Activated CD4-positive, alpha-beta T cell treated with anti-CD3 and anti-CD28 coated beads, Interleukin-2, amount 50 U/mL, for 1 hour (primary cell): ENCODE measurements at regions not wholly inside any gene's neighbourhood (a gene's known extent, or its start where the extent isn't known, plus 50 kb on each side); places are given as distances from the start of the nearest gene placed in this dataset.
"Not testable (repeated sequence)": the region's sequence is repeated elsewhere in the genome, so short reads cannot be mapped to it uniquely, and the experiment has no call there.

Experiments
- DNase-seq: peaks from one replicate; pipeline ENCODE4 v3.0.0-alpha.2; 2020

DNA sequence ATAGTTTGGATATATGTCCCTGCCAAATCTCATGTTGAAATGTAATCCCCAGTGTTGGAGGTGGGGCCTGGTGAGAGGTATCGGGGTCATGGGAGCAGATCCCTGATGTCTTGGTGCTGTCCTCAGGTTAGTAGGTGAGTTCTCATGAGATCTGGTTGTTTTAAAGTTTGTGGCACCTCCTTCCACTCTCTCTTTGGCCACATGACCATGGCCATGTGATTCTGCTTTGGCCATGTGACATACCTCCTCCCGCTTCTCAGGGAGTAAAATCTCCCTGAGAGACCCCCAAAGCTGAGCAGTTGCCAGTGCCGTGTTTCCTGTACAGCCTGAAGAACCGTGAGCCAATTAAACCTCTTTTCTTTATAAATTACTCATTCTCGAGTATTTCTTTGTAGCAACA is 178.0 kb downstream of the GOLGA6L6 start:
- not testable (repeated sequence) for DNase-seq

DNA sequence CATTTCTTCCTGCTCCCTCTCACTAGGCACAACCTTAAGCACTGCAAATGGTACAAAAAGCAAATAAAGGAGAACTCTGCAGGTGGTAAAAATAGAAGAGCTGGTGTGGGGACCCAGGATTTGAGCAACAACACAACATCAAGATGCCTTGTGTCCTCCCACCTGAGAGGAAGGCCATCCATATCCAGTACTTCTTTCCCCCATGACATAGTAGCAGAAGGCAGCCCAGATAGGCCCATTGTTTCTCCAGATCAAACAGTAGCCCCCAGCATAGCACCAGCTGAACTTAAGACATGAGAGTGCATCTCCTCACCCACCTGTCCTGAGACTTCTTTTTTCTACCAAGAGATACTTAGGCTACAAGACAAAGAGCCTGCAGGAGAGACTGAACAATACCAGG is 180.5 kb downstream of the GOLGA6L6 start:
- no peak for DNase-seq

DNA sequence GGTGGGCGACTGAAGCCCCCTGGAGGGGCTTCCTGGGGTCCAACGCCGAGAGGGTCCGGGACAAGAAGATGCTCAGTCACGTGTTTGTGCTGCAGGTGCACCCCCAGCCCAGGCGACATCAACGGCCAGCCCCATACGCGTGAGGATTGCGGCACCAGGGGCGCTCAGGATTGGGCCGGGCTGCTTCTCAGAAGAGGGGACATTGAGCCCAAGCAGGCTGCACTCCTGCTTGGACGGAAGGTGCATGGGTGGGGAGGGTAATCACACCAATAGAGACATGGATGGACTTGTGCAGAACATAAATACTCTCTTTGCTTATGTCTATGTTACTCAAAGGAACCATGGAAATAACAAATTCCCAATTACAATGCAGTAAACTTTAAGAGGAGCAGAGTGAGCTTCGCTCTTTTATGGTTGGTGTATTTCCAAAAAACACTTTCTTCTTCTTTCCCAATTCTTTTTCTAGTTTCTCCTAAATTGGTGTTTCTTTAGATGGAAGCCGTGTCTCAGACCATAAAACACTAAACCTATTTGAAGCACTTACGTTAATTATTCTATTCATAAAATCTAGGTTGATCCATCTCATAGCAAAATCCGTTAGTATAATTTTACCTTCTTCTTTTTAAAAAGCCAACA is 182.7 kb downstream of the GOLGA6L6 start:
- DNase-seq, result no peak

DNA sequence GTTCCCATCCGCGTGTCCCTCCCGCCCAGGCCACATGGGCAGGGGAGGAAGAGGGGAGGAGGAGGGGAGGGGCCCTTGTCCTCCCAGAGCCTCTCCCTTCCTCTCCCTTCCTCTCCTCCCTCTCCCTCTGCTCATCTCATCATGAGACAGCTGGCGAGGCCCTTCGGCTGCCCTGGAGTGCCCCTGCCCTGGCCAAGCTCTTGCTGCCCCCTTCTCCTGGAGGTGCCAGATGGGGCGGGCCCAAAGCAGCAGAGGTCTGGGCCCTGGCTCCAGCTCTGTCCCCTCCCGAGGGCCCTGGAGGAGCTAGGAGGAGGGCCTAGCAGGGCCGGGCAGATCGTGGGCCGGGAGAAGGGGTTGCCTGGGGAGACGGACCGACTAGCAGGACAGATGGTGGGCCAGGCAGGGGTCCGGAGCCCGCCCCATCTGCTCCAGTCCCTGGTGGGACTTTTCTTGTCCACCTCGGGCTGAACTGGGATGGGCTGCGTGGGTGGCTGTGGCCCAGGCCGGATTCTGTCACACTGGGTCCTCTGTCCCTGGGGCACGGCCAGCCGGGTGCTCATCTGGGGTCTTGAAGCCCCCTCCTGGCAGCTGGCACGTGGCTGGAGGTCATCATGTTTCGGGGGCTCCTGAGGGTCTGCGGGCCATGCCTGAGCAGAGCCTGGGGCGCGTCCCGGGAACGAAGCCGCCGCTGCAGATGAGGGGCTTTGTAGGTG is 183.4 kb downstream of the GOLGA6L6 start:
- DNase-seq, result no peak

DNA sequence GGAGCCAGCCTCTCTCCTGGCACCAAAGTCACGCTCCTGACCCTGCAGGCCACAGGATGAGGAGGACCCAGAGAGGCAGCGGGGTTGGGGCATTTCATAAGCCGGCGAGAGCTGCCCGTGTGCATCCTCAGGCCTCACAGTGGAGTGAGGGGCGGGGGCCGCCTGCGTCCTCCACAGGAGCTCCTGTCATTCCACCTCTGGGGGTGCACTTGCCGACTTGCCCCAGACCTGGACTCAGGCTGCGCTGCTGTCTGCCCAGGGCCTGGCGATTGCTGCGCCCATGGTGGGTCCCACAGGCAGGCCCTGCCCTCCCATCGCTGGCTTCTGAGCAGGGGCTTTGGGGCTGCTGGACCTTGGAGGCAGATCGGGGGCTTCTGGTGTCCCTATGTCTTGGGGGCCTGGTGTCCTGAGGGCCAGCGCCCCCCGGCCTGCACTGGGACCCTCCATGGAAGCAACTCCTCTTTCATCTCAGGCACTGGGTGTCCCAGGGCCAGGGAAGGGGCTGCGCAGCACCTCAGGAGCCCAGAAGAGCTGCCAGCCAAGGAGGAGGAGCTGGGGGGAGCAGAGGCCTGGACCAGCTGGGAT is 184.0 kb downstream of the GOLGA6L6 start:
- DNase-seq, result no peak

DNA sequence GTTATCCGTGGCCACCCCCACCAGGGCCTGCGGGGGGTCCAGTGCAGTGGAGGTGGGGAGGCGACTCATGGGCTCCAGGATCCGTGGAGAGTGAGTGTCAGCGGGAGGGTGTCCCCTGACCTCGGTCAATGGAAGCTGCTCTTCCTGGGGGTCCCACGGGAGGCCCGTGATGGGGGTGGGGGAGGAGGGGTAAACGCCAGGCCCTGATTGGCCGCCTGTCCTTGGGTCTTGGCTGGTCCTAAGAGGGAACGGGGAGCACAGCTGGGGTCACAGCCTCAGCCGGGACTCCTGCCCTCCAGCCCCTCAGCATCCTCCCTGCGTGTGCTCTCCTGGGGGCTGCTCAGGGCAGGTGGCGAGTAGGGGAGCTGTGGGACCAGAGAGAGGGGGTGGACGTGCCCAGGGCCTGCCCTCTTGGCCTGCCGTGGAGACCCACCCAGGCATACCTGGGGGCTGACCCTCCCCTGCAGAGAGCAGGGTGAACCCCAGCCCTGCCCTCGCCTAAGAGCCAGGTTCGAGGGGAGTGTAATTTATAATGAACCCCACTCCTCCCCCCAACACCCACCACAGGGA is 184.6 kb downstream of the GOLGA6L6 start:
- no peak for DNase-seq

DNA sequence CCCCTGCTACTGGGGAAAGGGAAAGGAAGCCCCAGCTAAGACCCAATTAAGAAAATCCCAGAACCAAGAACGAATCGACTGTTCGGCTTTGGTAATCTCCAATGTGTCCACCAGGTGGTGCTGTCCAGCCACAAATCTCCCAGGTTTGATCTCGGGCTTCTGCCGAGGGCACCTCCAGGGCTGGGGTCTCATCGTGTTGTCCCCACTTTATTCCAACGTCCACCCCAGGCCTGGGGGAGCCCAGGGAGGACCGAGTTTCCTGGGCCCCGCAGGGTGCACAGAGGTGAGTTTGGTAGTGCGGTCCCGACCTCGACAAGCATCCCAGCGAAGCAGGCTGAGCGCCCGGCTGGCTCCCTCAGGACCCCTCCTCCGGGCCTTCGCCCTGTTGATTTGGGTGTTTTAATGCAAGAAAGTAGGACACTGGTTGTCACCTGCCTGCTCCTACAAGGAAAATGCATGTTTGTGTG is 185.1 kb downstream of the GOLGA6L6 start:
- DNase-seq, result peak; percentile 84

DNA sequence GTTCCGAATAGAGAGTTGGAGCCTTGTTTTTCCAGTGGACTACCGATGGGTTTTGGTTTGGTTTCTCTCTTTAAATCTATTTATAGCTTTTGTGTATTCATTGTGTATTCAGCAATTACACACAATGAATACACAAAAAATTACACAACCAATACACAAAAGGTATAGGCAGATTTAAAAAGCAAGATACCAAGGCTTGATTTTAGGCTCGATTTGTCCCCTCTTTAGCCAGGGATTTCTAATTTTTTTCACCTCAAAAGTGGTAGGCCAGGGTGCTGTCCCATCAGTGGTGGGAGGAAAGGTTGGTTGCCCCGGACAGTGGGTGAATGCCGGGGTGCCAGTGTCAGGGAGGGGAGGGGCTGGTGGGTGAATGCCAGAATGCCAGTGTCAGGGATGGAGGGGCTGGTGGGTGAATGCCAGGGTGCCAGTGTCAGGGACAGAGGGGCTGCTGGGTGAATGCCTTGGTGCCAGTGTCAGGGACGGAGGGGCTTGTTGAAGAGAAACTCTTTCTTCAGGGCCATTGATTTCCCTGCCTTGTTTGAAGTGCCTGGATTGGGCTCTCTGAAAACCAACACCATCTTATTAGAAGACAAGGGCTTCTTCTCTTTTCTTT is 186.2 kb downstream of the GOLGA6L6 start:
- DNase-seq, result no peak

DNA sequence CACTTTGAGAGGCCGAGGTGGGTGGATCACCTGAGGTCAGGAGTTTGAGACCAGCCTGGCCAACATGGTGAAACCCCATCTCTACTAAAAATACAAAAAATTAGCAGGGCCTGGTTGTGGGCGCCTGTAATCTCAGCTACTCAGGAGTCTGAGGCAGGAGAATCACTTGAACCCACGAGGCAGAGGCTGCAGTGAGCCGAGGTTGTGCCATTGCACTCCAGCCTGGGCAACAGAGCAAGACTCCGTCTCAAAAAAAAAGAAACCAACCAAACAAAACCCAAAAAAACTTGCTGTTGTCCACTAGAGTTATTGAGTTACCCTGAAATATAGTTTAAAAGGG is 186.7 kb downstream of the GOLGA6L6 start:
- not testable (repeated sequence) for DNase-seq

DNA sequence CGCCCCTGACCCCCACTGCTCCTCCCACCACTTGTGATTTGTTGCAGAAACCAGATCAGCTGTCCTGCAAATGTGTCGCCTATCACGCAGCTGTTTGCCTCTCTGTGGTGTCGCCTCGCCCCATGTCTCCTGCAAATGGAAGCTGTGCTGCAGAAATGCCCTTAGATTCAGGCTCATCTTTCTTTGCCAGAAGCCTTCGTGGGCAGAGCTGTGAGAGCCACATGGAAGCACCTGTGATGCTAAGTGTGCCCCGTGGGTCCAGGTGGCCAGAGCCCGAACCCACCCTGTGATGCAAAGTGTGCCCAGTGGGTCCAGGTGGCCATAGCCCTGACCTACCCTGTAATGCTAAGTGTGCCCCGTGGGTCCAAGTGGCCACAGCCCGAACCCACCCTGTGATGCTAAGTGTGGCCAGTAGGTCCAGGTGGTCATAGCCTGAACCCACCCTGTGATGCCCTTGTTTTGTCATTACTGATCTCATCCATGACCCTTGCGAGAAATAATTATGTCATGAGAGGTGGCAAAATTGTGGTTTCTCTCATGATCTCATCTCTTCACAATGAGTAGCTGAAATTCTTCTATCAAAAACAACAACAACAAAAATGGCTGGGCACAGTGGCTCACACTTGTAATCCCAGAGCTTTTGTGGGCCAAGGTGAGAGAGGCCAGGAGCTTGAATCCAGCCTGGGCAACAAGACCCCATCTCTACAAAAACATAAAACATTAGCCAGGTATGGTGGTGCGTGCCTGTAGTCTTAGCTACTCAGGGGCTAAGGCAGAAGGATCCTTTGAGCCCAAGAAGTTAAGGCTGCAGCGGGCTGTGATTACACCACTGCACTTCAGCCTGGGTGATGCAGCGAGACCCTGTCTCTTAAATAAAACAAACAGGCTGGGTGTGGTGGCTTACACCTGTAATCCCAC is 187.4 kb downstream of the GOLGA6L6 start:
- no peak for DNase-seq

DNA sequence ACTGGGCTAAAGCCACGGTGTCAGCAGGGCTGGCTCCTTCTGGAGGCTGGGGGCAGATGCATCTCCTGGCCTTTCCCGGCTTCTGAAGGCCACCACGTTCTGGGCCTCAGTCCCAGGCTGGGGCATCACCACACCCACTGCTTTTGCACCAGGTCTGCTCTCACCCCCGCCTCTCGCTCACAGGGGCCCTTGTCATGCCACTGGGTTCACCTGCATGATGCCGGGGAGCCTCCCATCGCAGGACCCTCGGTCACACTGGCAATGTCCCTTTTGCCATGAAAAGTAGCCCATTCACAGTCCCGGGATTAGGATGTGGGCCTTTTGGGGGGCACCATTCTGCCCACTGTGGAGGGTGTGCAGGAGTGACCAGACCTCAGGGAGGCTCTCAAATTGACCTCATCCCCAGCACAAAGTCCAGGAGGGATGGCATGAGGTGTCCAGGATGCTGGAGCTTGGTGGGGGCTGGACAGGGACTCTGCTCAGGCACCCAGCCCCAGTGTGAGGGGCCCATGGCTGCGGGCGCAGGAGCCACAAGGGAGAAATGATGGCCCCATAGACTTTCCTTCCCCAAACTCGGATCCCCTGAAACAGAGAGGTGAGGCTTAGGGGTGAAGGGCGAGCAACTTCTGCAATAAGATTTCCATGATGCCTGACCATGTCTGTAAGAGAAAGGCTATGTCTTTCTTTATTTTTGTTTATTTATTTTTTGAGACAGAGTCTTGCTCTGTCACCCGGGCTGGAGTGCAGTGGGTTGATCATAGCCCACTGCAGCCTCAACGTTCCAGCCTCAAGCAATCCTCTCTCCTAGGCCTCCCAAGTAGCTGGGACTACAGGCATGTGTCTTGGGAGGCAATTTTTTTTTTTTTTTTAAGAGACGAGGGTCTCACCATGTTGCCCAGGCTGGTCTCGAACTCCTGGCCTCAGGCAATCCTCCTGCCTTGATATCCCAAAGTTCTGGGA is 189.1 kb downstream of the GOLGA6L6 start:
- no peak for DNase-seq

DNA sequence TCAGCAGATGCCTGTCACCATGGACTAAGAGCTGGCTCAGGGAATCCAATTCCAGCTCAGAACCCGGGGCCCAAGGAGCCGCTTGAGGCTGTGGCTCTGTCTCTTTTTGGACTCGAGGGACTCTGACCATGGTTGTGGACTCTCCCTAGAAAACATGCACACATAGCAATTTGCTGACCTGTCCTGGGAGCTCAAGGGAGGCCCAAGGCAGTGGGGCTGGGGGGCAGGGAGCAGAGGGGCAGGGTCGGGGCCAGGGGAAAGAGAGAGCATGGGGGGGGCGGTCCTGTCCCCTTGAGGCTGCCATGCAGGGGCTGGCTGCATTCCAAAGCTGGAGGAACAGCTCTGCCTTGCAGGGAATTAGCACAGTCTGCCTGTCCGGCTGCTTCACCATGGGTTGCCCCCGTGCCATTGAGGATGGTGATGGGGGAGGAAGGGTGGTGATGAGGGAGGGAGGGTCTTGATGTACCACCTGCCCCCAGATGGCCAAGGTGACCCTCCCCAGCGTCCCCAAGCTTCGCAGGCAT is 190.1 kb downstream of the GOLGA6L6 start:
- no peak for DNase-seq

DNA sequence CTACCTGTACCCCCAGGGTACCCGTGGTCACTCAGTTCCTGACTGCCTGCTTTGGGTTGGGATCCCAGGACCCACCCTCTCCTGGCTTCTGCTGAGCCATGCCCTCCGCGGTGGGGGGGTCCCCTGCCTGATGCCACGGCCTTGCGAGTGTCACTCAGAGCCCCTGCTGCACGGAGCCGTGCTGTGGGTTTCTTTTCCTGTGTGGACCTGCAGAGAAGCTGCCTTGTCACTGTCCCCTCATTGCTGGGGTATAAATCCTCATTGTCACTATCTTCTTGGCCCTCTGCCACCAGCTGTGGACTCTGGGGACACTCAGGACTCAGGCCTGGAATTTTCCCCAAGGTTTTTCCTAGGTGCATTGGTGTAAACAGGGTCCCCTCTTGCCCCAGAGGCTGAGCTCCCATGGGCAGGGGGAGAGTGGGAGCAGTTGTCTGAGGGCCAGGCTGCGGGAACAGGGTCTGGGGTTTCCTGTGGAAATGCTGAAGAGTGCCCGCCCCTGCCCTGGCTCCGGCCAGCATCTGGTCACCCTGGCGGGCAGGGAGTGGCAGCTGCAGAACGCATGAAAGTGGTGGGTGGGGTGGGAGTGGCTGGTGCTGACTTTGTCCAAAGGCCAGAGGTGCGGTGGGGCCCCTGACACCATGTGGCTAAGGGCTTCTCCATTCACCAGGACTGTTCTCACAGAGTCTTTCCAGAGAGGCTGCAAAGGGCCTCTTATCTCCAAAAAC is 191.7 kb downstream of the GOLGA6L6 start:
- no peak for DNase-seq

DNA sequence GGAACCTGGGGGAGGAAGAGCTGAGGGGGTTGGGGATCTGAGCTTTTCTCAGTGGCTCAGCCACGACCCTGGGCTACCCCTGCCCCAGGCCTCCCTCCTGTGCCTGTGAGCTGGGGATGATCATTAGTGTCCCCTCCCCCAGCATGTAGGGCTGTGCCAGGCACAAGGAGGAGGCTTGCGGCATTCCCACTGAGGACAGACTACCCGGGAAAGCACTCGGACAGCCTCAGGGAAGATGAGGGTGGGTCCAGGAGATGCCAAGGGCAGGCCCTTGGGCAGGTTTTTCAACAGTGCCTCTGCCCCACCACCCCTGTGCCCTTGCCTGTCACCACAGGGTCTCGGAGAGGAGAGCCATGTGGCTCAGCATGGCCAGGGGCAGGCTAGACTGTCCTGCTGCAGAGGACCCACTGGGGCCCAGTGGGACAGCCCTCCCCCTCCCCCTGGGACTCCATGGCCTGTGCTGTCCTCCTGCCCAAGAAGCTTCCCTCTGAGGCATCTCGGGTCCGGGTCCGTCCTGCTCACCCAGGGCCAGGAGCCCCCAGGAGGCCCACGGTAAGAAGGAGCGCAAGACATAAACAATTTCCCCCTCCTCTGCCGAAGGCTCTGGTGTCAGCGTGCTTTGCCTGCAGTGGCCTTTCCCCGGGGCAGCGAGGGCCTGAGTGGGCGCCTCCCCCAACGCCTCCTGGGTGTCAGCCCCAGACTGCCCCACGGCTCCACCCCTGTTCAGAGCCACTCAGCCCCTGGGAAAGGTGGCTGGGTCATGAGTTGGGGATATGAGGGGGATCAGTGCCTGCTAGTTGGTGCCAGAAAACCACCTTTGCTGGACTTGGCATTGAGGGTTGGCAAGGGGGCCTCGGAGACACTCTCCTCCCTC is 192.5 kb downstream of the GOLGA6L6 start:
- no peak for DNase-seq

DNA sequence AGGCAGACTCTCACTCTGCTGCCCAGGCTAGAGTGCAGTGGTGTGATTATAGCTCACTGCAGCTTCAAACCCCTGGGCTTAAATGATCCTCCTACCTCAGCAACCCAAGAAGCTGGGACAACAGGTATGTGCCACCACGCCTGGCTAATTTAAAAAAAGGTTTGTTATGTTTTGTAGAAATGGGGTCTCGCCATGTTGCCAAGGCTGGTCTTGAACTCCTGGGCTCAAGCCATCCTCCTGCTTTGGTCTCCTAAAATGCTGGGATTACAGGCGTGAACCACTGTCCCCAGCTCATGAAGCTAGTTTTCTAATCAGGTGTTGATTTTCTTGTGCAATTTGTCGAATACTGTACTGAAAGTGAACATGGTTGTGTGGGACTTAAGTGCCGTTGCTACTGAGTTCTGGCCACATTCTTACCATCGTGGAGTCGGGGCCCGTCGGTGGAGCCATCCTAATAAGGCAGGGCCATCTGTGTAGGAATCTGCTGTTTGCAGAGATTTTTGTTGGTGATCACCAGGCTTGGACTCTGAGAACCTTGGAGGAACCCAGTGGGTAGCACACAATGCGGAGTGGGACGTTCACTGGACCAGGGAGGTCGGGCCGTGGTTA is 193.2 kb downstream of the GOLGA6L6 start:
- DNase-seq, result no peak

DNA sequence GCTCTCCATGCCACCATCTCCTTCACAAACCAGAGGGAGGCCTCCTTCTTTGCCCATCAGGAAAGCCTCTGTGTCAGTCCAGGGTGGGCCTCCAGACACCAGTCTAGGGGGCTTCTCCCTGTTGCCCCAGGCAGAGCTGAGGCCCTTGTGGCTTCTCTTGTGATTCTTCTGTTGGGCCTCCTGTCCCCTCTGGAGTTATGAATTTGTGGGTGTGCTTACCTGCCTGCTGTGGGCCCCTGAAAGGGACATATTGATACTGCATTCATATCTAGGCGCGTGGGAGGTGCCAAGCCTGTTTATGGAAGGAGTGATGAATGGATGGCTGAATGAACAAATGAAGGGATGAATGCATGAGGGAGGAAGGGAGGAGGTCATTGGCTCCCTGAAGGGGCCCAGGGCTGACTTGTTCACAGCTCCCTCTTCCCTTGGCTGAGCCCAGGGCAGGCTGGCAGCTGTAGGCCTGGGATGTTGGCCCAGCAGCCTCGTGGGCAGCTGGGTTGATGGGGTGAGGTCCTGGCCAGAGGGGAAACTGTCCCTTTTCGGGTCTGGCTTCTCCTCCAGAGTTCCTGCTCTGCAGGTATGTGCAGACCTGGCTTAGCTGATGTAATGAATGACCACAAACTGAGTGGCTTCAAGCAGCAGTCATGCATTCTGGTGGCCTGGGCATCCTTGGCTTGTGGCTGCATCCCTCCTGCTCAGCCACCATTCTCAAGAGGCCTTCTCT is 195.4 kb downstream of the GOLGA6L6 start:
- no peak for DNase-seq

DNA sequence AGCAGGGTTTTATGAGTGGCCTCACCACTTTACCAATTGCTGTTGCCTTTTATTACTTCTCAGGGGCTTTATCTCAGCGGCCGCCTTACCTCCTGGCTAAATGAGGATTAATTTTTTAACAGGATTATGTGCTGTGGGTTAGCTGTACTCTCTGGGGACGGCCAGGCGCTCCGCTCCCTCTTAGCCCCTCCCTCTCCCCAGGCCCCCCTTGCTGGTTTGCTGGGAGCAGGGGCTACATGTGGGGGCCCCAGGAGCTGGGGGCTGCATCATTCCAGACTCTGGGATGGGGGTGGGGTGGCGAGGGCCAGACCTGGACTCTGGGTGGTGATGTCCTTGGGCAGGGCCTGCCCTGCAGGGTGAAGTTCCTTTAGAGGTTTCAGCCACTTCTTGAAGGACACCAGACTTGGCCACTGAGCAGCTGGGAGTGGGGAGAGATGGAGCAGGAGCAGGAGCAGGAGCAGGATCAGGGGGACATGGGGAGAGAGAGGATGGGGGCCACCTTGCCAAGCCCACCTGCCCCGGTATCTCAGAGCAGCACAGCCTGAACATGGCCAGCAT is 196.1 kb downstream of the GOLGA6L6 start:
- no peak for DNase-seq
